ENCODE measurements at regions not wholly inside any gene's neighbourhood (a gene's known extent, or its start where the extent isn't known, plus 50 kb on each side); places are given as distances from the start of the nearest gene placed in this dataset.

- peak overlapping the region; percentile 74 for H2AFZ ChIP-seq (ENCODE audit: insufficient read depth, low read depth, low read length, poor library complexity, severe bottlenecking)
- 5% methylated on average over 3 of the region's 8 CpGs for WGBS (ENCODE audit: insufficient coverage)
Measured at GRCh38 chr21:24428591-24429199, 1178.6 kb downstream of the MRPL39 start.

GRCh38 chr21:24424776-24425175 is 1182.5 kb downstream of the MRPL39 start:
- H2AFZ ChIP-seq (ENCODE audit: insufficient read depth, low read depth, low read length, poor library complexity, severe bottlenecking): no peak overlapping the region
- Mint-ChIP-seq H3K27me3 (peaks cover 3% of the 10 kb centered on the region), H3K4me3 (no peak overlapping the region), H3K9me3 (ENCODE audit: insufficient read depth) (peaks cover under 1% of the 10 kb centered on the region), H3K27ac (no peak overlapping the region), H3K4me1 (peaks cover 28% of the 10 kb centered on the region)
- H3K27me3 ChIP-seq (replicated peaks in 1 of 4; ENCODE audit: control extremely low read depth in 1 of 4, control insufficient read depth in 3 of 4, insufficient read depth in 4 of 4, low read length in 3 of 4): no peaks in the 10 kb centered on the region
- ATAC-seq (ENCODE audit: low read depth) (no peak), DNase-seq (no peak)
- H3K4me3 ChIP-seq (ENCODE audit: control extremely low read depth in 1 of 5, extremely low read depth in 1 of 5, insufficient read depth in 1 of 5, low read depth in 2 of 5, low read length in 4 of 5): no peak overlapping the region
- POLR2A ChIA-PET: no interaction called here
- TF ChIP-seq EZH2 (IDR thresholded peaks at IDR 0.05; ENCODE audit: borderline replicate concordance, insufficient read depth, low read depth, low read length, poor library complexity, severe bottlenecking) (no peak), CTCF (IDR thresholded peaks at IDR 0.05) (no peak)
- H3K4me2 ChIP-seq (replicated peaks; ENCODE audit: low read depth, low read length, poor library complexity, severe bottlenecking): no peak overlapping the region
- WGBS (ENCODE audit: insufficient coverage): no CpG with 5 or more reads among the region's 4 CpGs
- intact Hi-C loops (cut with micrococcal nuclease): no loop called here
- no peaks in the 10 kb centered on the region for H3K36me3 ChIP-seq (replicated peaks in 1 of 2; ENCODE audit: control extremely low read depth in 1 of 2, control insufficient read depth in 1 of 2, extremely low read depth in 1 of 2, insufficient read depth in 2 of 2, low read length in 1 of 2)
- H3K79me2 ChIP-seq (ENCODE audit: control insufficient read depth, insufficient read depth, low read length): peaks cover 12% of the 10 kb centered on the region
- CTCF ChIA-PET: no interaction called here
- H3K9ac ChIP-seq (ENCODE audit: low read length): no peak overlapping the region
- H3K27ac ChIP-seq (ENCODE audit: low read length in 2 of 2): no peak overlapping the region
- H3K4me1 ChIP-seq (ENCODE audit: control insufficient read depth in 2 of 2, insufficient read depth in 2 of 2, low read length in 2 of 2): peaks cover 0 to 13% of the 10 kb centered on the region in 2 donors
- no peaks in the 10 kb centered on the region for H4K20me1 ChIP-seq (ENCODE audit: control insufficient read depth, insufficient read depth, low read length, poor library complexity, severe bottlenecking)
- no peaks in the 10 kb centered on the region for H3K9me3 ChIP-seq (ENCODE audit: control extremely low read depth in 1 of 3, control insufficient read depth in 2 of 3, insufficient read depth in 1 of 3, low read length in 2 of 3)

More at GRCh38 chr21:24428591-24429199, 1178.6 kb downstream of the MRPL39 start:
- ATAC-seq (ENCODE audit: low read depth) (no peak), DNase-seq (peak; percentile 55)
- H3K27me3 Mint-ChIP-seq: peaks cover 3% of the 10 kb centered on the region
- peak overlapping the region; percentile 81 for H3K27ac Mint-ChIP-seq
- H3K36me3 ChIP-seq (replicated peaks in 1 of 2; ENCODE audit: control extremely low read depth in 1 of 2, control insufficient read depth in 1 of 2, extremely low read depth in 1 of 2, insufficient read depth in 2 of 2, low read length in 1 of 2): no peaks in the 10 kb centered on the region
- H3K9ac ChIP-seq (ENCODE audit: low read length): peak overlapping the region; percentile 78
- no peaks in the 10 kb centered on the region for H3K9me3 ChIP-seq (ENCODE audit: control extremely low read depth in 1 of 3, control insufficient read depth in 2 of 3, insufficient read depth in 1 of 3, low read length in 2 of 3)
- H4K20me1 ChIP-seq (ENCODE audit: control insufficient read depth, insufficient read depth, low read length, poor library complexity, severe bottlenecking): no peaks in the 10 kb centered on the region
- TF ChIP-seq EZH2 (IDR thresholded peaks at IDR 0.05; ENCODE audit: borderline replicate concordance, insufficient read depth, low read depth, low read length, poor library complexity, severe bottlenecking): no peak
- no peak for TF ChIP-seq CTCF (IDR thresholded peaks at IDR 0.05)
- H3K4me2 ChIP-seq (replicated peaks; ENCODE audit: low read depth, low read length, poor library complexity, severe bottlenecking): peak overlapping the region; percentile 76
- H3K4me1 ChIP-seq (ENCODE audit: control insufficient read depth in 2 of 2, insufficient read depth in 2 of 2, low read length in 2 of 2): peaks cover 0 to 10% of the 10 kb centered on the region in 2 donors
- peak overlapping the region in 4 of 5 experiments; percentile 50 to 81 (median 58) for H3K4me3 ChIP-seq (ENCODE audit: control extremely low read depth in 1 of 5, extremely low read depth in 1 of 5, insufficient read depth in 1 of 5, low read depth in 2 of 5, low read length in 4 of 5)
- peaks cover 24% of the 10 kb centered on the region for H3K4me1 Mint-ChIP-seq
- peaks cover 16% of the 10 kb centered on the region for H3K79me2 ChIP-seq (ENCODE audit: control insufficient read depth, insufficient read depth, low read length)
- ChIA-PET CTCF (no interaction called here), POLR2A (no interaction called here)
- H3K4me3 Mint-ChIP-seq: peak overlapping the region; percentile 85
- peak overlapping the region; percentile 54 to 72 for H3K27ac ChIP-seq (ENCODE audit: low read length in 2 of 2)
- no peaks in the 10 kb centered on the region for H3K9me3 Mint-ChIP-seq (ENCODE audit: insufficient read depth)
- intact Hi-C loops (cut with micrococcal nuclease): no loop called here
- no peaks in the 10 kb centered on the region for H3K27me3 ChIP-seq (replicated peaks in 1 of 4; ENCODE audit: control extremely low read depth in 1 of 4, control insufficient read depth in 3 of 4, insufficient read depth in 4 of 4, low read length in 3 of 4)

Data from B cell (primary cell).